Parathyroid adenoma (tissue), 2 donors: ENCODE measurements at regions not wholly inside any gene's neighbourhood (a gene's known extent, or its start where the extent isn't known, plus 50 kb on each side); places are given as distances from the start of the nearest gene placed in this dataset.

Source experiments
- H2AFZ ChIP-seq: fragments of 300-600 bp; sonication (generic); one replicate; pipeline ENCODE4 v1.7.0; 2017; ENCODE audit warnings: antibody characterized with exemption, mild to moderate bottlenecking
- H3K27ac ChIP-seq: fragments of 300-600 bp; sonication (generic); one replicate; pipeline ENCODE4 v1.7.0; 2017
- H3K27me3 ChIP-seq: fragments of 300-600 bp; sonication (generic); one replicate; pipeline ENCODE4 v1.7.0; 2017; ENCODE audit warnings: low read length; ENCODE audit not compliant: control insufficient read depth, insufficient read depth
- H3K36me3 ChIP-seq: fragments of 300-600 bp; sonication (generic); one replicate; pipeline ENCODE4 v1.7.0; 2017; ENCODE audit warnings: low read length; ENCODE audit not compliant: control insufficient read depth, insufficient read depth
- H3K4me1 ChIP-seq: fragments of 300-600 bp; sonication (generic); one replicate; pipeline ENCODE4 v1.7.0; 2017; ENCODE audit warnings: control low read depth
- H3K4me2 ChIP-seq: fragments of 300-600 bp; sonication (generic); one replicate; pipeline ENCODE4 v1.7.0; 2017; ENCODE audit warnings: low read length
- H3K4me3 ChIP-seq: fragments of 300-600 bp; sonication (generic); one replicate; pipeline ENCODE4 v1.7.0; 2017; ENCODE audit warnings: low read depth, low read length
- H3K79me2 ChIP-seq: fragments of 300-600 bp; sonication (generic); one replicate; pipeline ENCODE4 v1.7.0; 2017; ENCODE audit warnings: control low read depth
- H3K9ac ChIP-seq: fragments of 300-600 bp; sonication (generic); one replicate; pipeline ENCODE4 v1.7.0; 2017; ENCODE audit warnings: mild to moderate bottlenecking
- H3K9me3 ChIP-seq: fragments of 300-600 bp; sonication (generic); one replicate; pipeline ENCODE4 v1.7.0; 2017; ENCODE audit warnings: low read length; ENCODE audit not compliant: control insufficient read depth
- CTCF ChIP-seq: fragments of 300-600 bp; sonication (generic); IDR thresholded peaks from one replicate; pipeline ENCODE4 v1.7.0; 2017; ENCODE audit warnings: antibody characterized with exemption, mild to moderate bottlenecking
- donor health status: primary hyperparathyroidism.

- Histone ChIP-seq H2AFZ (no peak overlapping the region), H3K9ac (no peak overlapping the region), H3K36me3 (no peaks in the 10 kb centered on the region), H3K4me3 (no peak overlapping the region), H3K27me3 (no peaks in the 10 kb centered on the region), H3K4me1 (no peaks in the 10 kb centered on the region), H3K9me3 (no peaks in the 10 kb centered on the region), H3K4me2 (no peak overlapping the region), H3K79me2 (no peaks in the 10 kb centered on the region), H3K27ac (no peak overlapping the region)
- TF ChIP-seq CTCF = no peak
These were observed 275.2 kb downstream of the SATB1 start for GRCh38 chr3:18149935-18150334.

DNA sequence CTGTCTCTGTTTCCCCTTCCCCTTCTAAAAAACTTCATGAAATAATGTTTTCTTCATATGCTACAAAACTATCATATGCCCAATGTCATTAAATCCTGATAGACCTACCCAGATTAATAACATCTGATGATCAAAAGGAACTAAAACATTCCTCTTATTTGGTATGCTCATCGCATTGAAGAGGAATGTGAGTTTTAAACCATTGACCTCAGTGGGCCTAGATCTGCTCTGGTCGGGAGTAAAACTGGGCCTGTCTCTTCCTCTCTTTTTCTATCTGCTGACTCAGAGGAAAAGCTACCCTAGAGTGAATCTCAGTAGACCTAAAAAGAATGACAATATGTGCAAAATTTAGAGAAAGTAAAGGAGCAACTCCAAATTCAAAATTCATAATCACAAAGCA is 275.8 kb downstream of the SATB1 start:
- Histone ChIP-seq H3K9ac (no peak overlapping the region), H3K4me1 (no peaks in the 10 kb centered on the region), H3K27me3 (no peaks in the 10 kb centered on the region), H3K79me2 (no peaks in the 10 kb centered on the region), H3K36me3 (no peaks in the 10 kb centered on the region), H2AFZ (no peak overlapping the region), H3K9me3 (no peaks in the 10 kb centered on the region), H3K4me3 (no peak overlapping the region), H3K4me2 (no peak overlapping the region), H3K27ac (no peak overlapping the region)
- no peak for TF ChIP-seq CTCF

DNA sequence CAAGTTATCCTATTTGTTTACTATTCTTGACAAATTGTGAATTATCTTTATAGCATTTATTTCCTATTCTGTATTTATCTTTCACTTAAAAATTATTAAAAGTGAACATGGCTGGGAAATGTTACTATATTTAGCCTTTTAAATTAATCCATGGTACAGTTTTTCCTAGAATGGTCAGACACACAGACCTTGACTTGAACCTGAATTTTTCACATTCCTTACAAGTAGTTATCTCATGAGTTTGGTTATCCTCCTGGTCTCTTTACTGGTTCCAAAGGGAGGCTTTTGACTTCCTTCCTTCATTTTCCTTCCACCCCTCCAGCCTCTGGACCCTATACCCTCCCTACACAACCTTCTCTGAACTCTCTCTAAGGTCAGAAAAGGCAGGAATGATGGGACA is 280.6 kb downstream of the SATB1 start:
- Histone ChIP-seq H3K79me2 (no peaks in the 10 kb centered on the region), H3K36me3 (no peaks in the 10 kb centered on the region), H3K27ac (no peak overlapping the region), H3K4me1 (no peaks in the 10 kb centered on the region), H3K9me3 (no peaks in the 10 kb centered on the region), H3K4me3 (no peak overlapping the region), H3K27me3 (no peaks in the 10 kb centered on the region), H3K4me2 (no peak overlapping the region), H2AFZ (no peak overlapping the region), H3K9ac (no peak overlapping the region)
- TF ChIP-seq CTCF = no peak

DNA sequence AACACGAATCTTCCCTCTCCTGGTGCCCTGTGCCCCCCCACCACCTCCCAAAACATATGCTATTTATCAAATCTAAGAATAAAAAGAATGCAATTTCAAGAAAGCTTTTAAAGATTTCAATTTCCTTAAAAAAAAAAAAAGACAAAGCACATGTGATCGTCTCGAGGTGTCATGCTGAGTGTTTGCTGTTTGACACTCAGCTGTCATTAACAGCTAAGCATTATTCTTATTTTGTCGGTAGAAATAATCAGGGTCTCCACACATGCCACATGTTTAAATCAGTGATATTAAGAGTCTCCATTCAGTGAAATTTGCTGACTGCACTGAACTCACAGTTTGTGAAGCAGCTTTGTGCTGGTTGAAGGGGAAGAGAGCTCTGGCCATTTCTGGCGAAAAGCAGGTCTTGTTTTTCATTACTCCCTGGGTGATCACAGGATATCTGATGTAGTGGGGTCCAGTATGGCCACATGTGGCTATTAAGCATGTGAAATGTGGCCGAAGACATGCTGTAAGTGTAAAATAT is 281.8 kb downstream of the SATB1 start:
- no peak overlapping the region for H3K4me2 ChIP-seq
- no peak overlapping the region for H3K27ac ChIP-seq
- H3K79me2 ChIP-seq = no peaks in the 10 kb centered on the region
- no peaks in the 10 kb centered on the region for H3K4me1 ChIP-seq
- H3K9ac ChIP-seq = no peak overlapping the region
- H3K9me3 ChIP-seq = no peaks in the 10 kb centered on the region
- no peak for TF ChIP-seq CTCF
- no peaks in the 10 kb centered on the region for H3K27me3 ChIP-seq
- H3K4me3 ChIP-seq = no peak overlapping the region
- H2AFZ ChIP-seq = no peak overlapping the region
- no peaks in the 10 kb centered on the region for H3K36me3 ChIP-seq

DNA sequence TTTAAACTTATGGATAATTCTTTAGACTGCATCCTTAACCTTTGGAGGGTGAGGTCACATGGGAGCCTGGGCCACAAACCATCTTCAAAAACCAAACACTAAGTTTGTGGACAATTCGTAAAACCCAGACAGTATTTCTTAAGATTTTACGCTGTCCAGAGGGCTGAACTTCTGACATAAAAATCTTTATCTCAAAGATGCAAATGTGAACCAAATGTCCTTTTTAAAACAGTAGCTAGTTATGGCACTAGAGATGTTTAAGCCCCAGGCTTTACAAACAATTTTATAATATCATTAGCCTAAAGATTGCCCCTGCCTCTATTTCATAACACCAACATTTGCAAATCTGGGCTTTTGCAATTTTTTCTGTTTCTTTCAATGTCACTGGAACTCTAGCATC is 287.2 kb downstream of the SATB1 start:
- Histone ChIP-seq H3K27me3 (no peaks in the 10 kb centered on the region), H3K36me3 (no peaks in the 10 kb centered on the region), H3K27ac (no peak overlapping the region), H3K4me3 (no peak overlapping the region), H3K4me2 (no peak overlapping the region), H2AFZ (no peak overlapping the region), H3K79me2 (no peaks in the 10 kb centered on the region), H3K9ac (no peak overlapping the region), H3K9me3 (no peaks in the 10 kb centered on the region), H3K4me1 (no peaks in the 10 kb centered on the region)
- no peak for TF ChIP-seq CTCF
